GM03348 (cell line): ENCODE measurements at regions not wholly inside any gene's neighbourhood (a gene's known extent, or its start where the extent isn't known, plus 50 kb on each side); places are given as distances from the start of the nearest gene placed in this dataset.
"Not testable (repeated sequence)": the region's sequence is repeated elsewhere in the genome, so short reads cannot be mapped to it uniquely, and the experiment has no call there.

ENCODE experiments used
- DNase-seq: peaks from one replicate; pipeline ENCODE4 v3.0.0; 2012; ENCODE audit warnings: low spot score

- no peak for DNase-seq
Observed at GRCh38 chr5:162209005-162209605, 141.5 kb downstream of the GABRG2 start.

GRCh38 chr5:162214551-162214950 lies 147.0 kb downstream of the GABRG2 start:
- DNase-seq: no peak

GRCh38 chr5:162217037-162217436 lies 149.5 kb downstream of the GABRG2 start:
- DNase-seq: no peak

- DNase-seq: no peak
Observed at GRCh38 chr5:162221910-162222309, 154.3 kb downstream of the GABRG2 start.

- no peak for DNase-seq
Observed at GRCh38 chr5:162227075-162227474, 159.5 kb downstream of the GABRG2 start.

- DNase-seq: no peak
Observed at GRCh38 chr5:162230348-162230747, 162.8 kb downstream of the GABRG2 start.

GRCh38 chr5:162231522-162231921 lies 163.9 kb downstream of the GABRG2 start:
- no peak for DNase-seq

- DNase-seq: no peak
Observed at GRCh38 chr5:162240734-162241133, 173.2 kb downstream of the GABRG2 start.

GRCh38 chr5:162242416-162242815 lies 174.8 kb downstream of the GABRG2 start:
- DNase-seq: no peak

GRCh38 chr5:162243651-162244050 lies 176.1 kb downstream of the GABRG2 start:
- no peak for DNase-seq

- no peak for DNase-seq
Observed at GRCh38 chr5:162248107-162248713, 180.6 kb downstream of the GABRG2 start.

- DNase-seq: no peak
Observed at GRCh38 chr5:162256711-162257110, 189.1 kb downstream of the GABRG2 start.

GRCh38 chr5:162268694-162269481 lies 201.3 kb downstream of the GABRG2 start:
- no peak for DNase-seq

- DNase-seq: no peak
Observed at GRCh38 chr5:162272417-162272816, 204.8 kb downstream of the GABRG2 start.

GRCh38 chr5:162274679-162275078 lies 207.1 kb downstream of the GABRG2 start:
- DNase-seq: no peak

GRCh38 chr5:162275387-162275786 lies 207.8 kb downstream of the GABRG2 start:
- DNase-seq: not testable (repeated sequence)

- DNase-seq: no peak
Observed at GRCh38 chr5:162282191-162282590, 214.6 kb downstream of the GABRG2 start.

GRCh38 chr5:162283609-162284008 lies 216.0 kb downstream of the GABRG2 start:
- no peak for DNase-seq

GRCh38 chr5:162288647-162289296 lies 221.2 kb downstream of the GABRG2 start:
- DNase-seq: no peak

- DNase-seq: no peak
Observed at GRCh38 chr5:162289489-162289888, 221.9 kb downstream of the GABRG2 start.

GRCh38 chr5:162299793-162300192 lies 232.2 kb downstream of the GABRG2 start:
- no peak for DNase-seq

GRCh38 chr5:162301356-162301755 lies 233.8 kb downstream of the GABRG2 start:
- DNase-seq: no peak

- DNase-seq: no peak
Observed at GRCh38 chr5:162323466-162323865, 255.9 kb downstream of the GABRG2 start.
